ENCODE measurements at regions not wholly inside any gene's neighbourhood (a gene's known extent, or its start where the extent isn't known, plus 50 kb on each side); places are given as distances from the start of the nearest gene placed in this dataset.

- H3K36me3 ChIP-seq, result no peaks in the 10 kb centered on the region
- H3K4me1 ChIP-seq, result no peaks in the 10 kb centered on the region
- no peak for DNase-seq
- no peaks in the 10 kb centered on the region for H3K9me3 ChIP-seq (replicated peaks)
- no peak overlapping the region for H3K27ac ChIP-seq
- H3K4me3 ChIP-seq, result no peak overlapping the region
- H3K27me3 ChIP-seq, result no peaks in the 10 kb centered on the region; the same call in none of the 2 replicates
Measured at GRCh38 chr4:36467670-36468069, 186.3 kb downstream of the DTHD1 start.

- Histone ChIP-seq H3K36me3 (no peaks in the 10 kb centered on the region), H3K9me3 (replicated peaks) (no peaks in the 10 kb centered on the region), H3K4me1 (no peaks in the 10 kb centered on the region), H3K27ac (no peak overlapping the region), H3K4me3 (no peak overlapping the region), H3K27me3 (no peaks in the 10 kb centered on the region; the same call in 1 of the 2 replicates)
- DNase-seq, result no peak
Measured at GRCh38 chr4:36471903-36472302, 190.5 kb downstream of the DTHD1 start.

GRCh38 chr4:36476135-36476534, 194.7 kb downstream of the DTHD1 start:
- Histone ChIP-seq H3K27ac (no peak overlapping the region), H3K4me3 (no peak overlapping the region), H3K36me3 (no peaks in the 10 kb centered on the region), H3K27me3 (no peaks in the 10 kb centered on the region), H3K9me3 (replicated peaks) (no peaks in the 10 kb centered on the region), H3K4me1 (no peaks in the 10 kb centered on the region)
- no peak for DNase-seq

- Histone ChIP-seq H3K27me3 (no peaks in the 10 kb centered on the region), H3K36me3 (no peaks in the 10 kb centered on the region), H3K4me3 (no peak overlapping the region), H3K9me3 (replicated peaks) (no peaks in the 10 kb centered on the region), H3K4me1 (no peaks in the 10 kb centered on the region), H3K27ac (no peak overlapping the region)
- no peak for DNase-seq
Measured at GRCh38 chr4:36477861-36478260, 196.4 kb downstream of the DTHD1 start.

GRCh38 chr4:36485885-36486284, 204.5 kb downstream of the DTHD1 start:
- Histone ChIP-seq H3K27ac (no peak overlapping the region), H3K4me1 (no peaks in the 10 kb centered on the region), H3K9me3 (replicated peaks) (no peaks in the 10 kb centered on the region), H3K36me3 (no peaks in the 10 kb centered on the region), H3K27me3 (no peaks in the 10 kb centered on the region), H3K4me3 (no peak overlapping the region)
- DNase-seq, result no peak

- Histone ChIP-seq H3K9me3 (replicated peaks) (no peaks in the 10 kb centered on the region), H3K27me3 (peaks cover 4% of the 10 kb centered on the region; the same call in 1 of the 2 replicates), H3K27ac (no peak overlapping the region), H3K36me3 (no peaks in the 10 kb centered on the region), H3K4me3 (no peak overlapping the region), H3K4me1 (no peaks in the 10 kb centered on the region)
- DNase-seq, result no peak
Measured at GRCh38 chr4:36489798-36490197, 208.4 kb downstream of the DTHD1 start.

GRCh38 chr4:36492041-36492440, 210.6 kb downstream of the DTHD1 start:
- Histone ChIP-seq H3K27me3 (peaks cover 4% of the 10 kb centered on the region; the same call in 1 of the 2 replicates), H3K27ac (no peak overlapping the region), H3K36me3 (no peaks in the 10 kb centered on the region), H3K4me3 (no peak overlapping the region), H3K9me3 (replicated peaks) (no peaks in the 10 kb centered on the region), H3K4me1 (no peaks in the 10 kb centered on the region)
- DNase-seq, result no peak

- no peaks in the 10 kb centered on the region for H3K36me3 ChIP-seq
Measured at GRCh38 chr4:36492590-36492989, 211.2 kb downstream of the DTHD1 start.

GRCh38 chr4:36493251-36493650, 211.8 kb downstream of the DTHD1 start:
- peaks cover 4% of the 10 kb centered on the region; the same call in 1 of the 2 replicates for H3K27me3 ChIP-seq
- DNase-seq, result no peak
- H3K36me3 ChIP-seq, result no peaks in the 10 kb centered on the region
- H3K27ac ChIP-seq, result no peak overlapping the region
- H3K9me3 ChIP-seq (replicated peaks), result no peaks in the 10 kb centered on the region
- H3K4me3 ChIP-seq, result no peak overlapping the region
- no peaks in the 10 kb centered on the region for H3K4me1 ChIP-seq

More at GRCh38 chr4:36492590-36492989, 211.2 kb downstream of the DTHD1 start:
- DNase-seq, result no peak
- peaks cover 4% of the 10 kb centered on the region; the same call in 1 of the 2 replicates for H3K27me3 ChIP-seq
- H3K4me1 ChIP-seq, result no peaks in the 10 kb centered on the region
- no peaks in the 10 kb centered on the region for H3K9me3 ChIP-seq (replicated peaks)
- no peak overlapping the region for H3K4me3 ChIP-seq
- no peak overlapping the region for H3K27ac ChIP-seq

GRCh38 chr4:36494016-36494415, 212.6 kb downstream of the DTHD1 start:
- no peak overlapping the region for H3K4me3 ChIP-seq
- no peaks in the 10 kb centered on the region for H3K9me3 ChIP-seq (replicated peaks)
- H3K27ac ChIP-seq, result no peak overlapping the region
- no peaks in the 10 kb centered on the region for H3K36me3 ChIP-seq
- no peak for DNase-seq
- H3K4me1 ChIP-seq, result no peaks in the 10 kb centered on the region
- H3K27me3 ChIP-seq, result peaks cover 4% of the 10 kb centered on the region; the same call in 1 of the 2 replicates

GRCh38 chr4:36494747-36495146, 213.3 kb downstream of the DTHD1 start:
- H3K4me3 ChIP-seq, result no peak overlapping the region
- no peak for DNase-seq
- H3K4me1 ChIP-seq, result no peaks in the 10 kb centered on the region

GRCh38 chr4:36502350-36502749, 220.9 kb downstream of the DTHD1 start:
- no peaks in the 10 kb centered on the region for H3K36me3 ChIP-seq
- no peak for DNase-seq
- H3K9me3 ChIP-seq (replicated peaks), result no peaks in the 10 kb centered on the region

More at GRCh38 chr4:36494747-36495146, 213.3 kb downstream of the DTHD1 start:
- no peaks in the 10 kb centered on the region for H3K36me3 ChIP-seq
- H3K27me3 ChIP-seq, result peaks cover 4% of the 10 kb centered on the region; the same call in 1 of the 2 replicates
- H3K27ac ChIP-seq, result no peak overlapping the region
- H3K9me3 ChIP-seq (replicated peaks), result no peaks in the 10 kb centered on the region

GRCh38 chr4:36508394-36508793, 227.0 kb downstream of the DTHD1 start:
- no peak for DNase-seq
- no peaks in the 10 kb centered on the region for H3K27me3 ChIP-seq
- H3K36me3 ChIP-seq, result no peaks in the 10 kb centered on the region
- no peak overlapping the region for H3K4me3 ChIP-seq
- no peak overlapping the region for H3K27ac ChIP-seq
- no peaks in the 10 kb centered on the region for H3K9me3 ChIP-seq (replicated peaks)
- no peaks in the 10 kb centered on the region for H3K4me1 ChIP-seq

More at GRCh38 chr4:36502350-36502749, 220.9 kb downstream of the DTHD1 start:
- Histone ChIP-seq H3K4me3 (no peak overlapping the region), H3K27ac (no peak overlapping the region), H3K4me1 (no peaks in the 10 kb centered on the region), H3K27me3 (no peaks in the 10 kb centered on the region)

GRCh38 chr4:36509845-36510244, 228.4 kb downstream of the DTHD1 start:
- Histone ChIP-seq H3K4me1 (no peaks in the 10 kb centered on the region), H3K9me3 (replicated peaks) (no peaks in the 10 kb centered on the region), H3K4me3 (no peak overlapping the region), H3K36me3 (no peaks in the 10 kb centered on the region), H3K27me3 (no peaks in the 10 kb centered on the region), H3K27ac (no peak overlapping the region)
- DNase-seq, result no peak

GRCh38 chr4:36511785-36512184, 230.4 kb downstream of the DTHD1 start:
- no peaks in the 10 kb centered on the region for H3K36me3 ChIP-seq
- DNase-seq, result no peak
- H3K27me3 ChIP-seq, result no peaks in the 10 kb centered on the region
- no peaks in the 10 kb centered on the region for H3K9me3 ChIP-seq (replicated peaks)
- no peak overlapping the region for H3K4me3 ChIP-seq
- H3K4me1 ChIP-seq, result no peaks in the 10 kb centered on the region
- H3K27ac ChIP-seq, result no peak overlapping the region

- no peak for DNase-seq
- Histone ChIP-seq H3K4me1 (no peaks in the 10 kb centered on the region), H3K4me3 (no peak overlapping the region)
Measured at GRCh38 chr4:36516522-36517095, 235.2 kb downstream of the DTHD1 start.

More at GRCh38 chr4:36516522-36517095, 235.2 kb downstream of the DTHD1 start:
- H3K9me3 ChIP-seq (replicated peaks), result no peaks in the 10 kb centered on the region
- H3K36me3 ChIP-seq, result no peaks in the 10 kb centered on the region
- no peaks in the 10 kb centered on the region for H3K27me3 ChIP-seq
- H3K27ac ChIP-seq, result no peak overlapping the region
